IPS DF 6.9 (cell line): ENCODE measurements at regions not wholly inside any gene's neighbourhood (a gene's known extent, or its start where the extent isn't known, plus 50 kb on each side); places are given as distances from the start of the nearest gene placed in this dataset.
"Not testable (repeated sequence)": the region's sequence is repeated elsewhere in the genome, so short reads cannot be mapped to it uniquely, and the experiment has no call there.

Experiments
- DNase-seq: peaks from one replicate; pipeline ENCODE4 v3.0.0-alpha.2; 2013; ENCODE audit warnings: low read depth, low spot score
- H3K27ac ChIP-seq: one replicate; pipeline ENCODE4 v1.5.1; 2013; ENCODE audit warnings: low read length, control low read depth
- H3K27me3 ChIP-seq: 2 replicates; pipeline ENCODE4 v1.6.1; 2013; ENCODE audit warnings: mild to moderate bottlenecking, low read length; ENCODE audit not compliant: control insufficient read depth, insufficient read depth
- H3K36me3 ChIP-seq: 2 replicates; pipeline ENCODE4 v1.6.1; 2013; ENCODE audit warnings: low read length; ENCODE audit not compliant: control insufficient read depth, insufficient read depth
- H3K4me1 ChIP-seq: 2 replicates; pipeline ENCODE4 v1.6.1; 2013; ENCODE audit warnings: low read length; ENCODE audit not compliant: control insufficient read depth, insufficient read depth
- H3K4me3 ChIP-seq: 2 replicates; pipeline ENCODE4 v1.5.1; 2013; ENCODE audit warnings: mild to moderate bottlenecking, low read length
- H3K9me3 ChIP-seq: 2 replicates; pipeline ENCODE4 v1.6.1; 2013; ENCODE audit warnings: low read length, inconsistent platforms; ENCODE audit not compliant: control insufficient read depth, insufficient read depth
- WGBS: extraction: QIAGEN DNeasy Blood & Tissue Kit; methylation state at CpG from one replicate; pipeline ENCODE4 v1.1.7; 2013; ENCODE audit warnings: mixed read lengths, missing lambda C conversion rate; ENCODE audit not compliant: insufficient read length, insufficient coverage; 5-methylcytosine and 5-hydroxymethylcytosine counted together

DNA sequence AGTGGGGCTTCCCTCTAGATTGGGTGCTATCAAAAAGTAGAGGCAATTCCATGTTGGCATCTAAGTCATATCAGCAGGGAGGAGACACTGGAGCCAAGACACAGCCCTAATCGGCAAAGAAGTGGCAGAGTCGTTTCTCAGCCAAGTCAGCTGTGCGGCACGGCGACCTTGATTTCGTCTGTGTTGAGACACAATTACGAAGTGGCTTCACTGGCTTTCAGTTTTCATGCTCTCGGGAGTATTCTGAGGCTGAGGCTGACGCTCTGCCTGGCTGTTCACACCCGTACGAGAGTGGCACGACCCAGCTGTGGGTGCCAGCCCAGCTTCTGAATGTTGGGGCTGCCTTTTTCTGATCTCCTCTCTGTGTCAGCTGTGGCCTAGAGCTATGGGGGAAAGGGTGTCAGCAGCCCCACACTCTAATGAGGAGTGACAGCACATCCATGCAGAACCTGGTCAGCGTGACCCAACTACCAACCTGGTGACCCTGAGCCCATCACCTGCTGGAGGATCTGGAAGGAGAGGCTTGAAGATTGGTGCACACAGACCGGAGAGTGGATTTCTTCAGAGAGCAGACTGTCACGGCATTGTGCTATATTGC, 105.7 kb upstream of the TMEM45B start:
- no CpG with 5 or more reads among the region's 15 CpGs for WGBS
- H3K36me3 ChIP-seq: no peaks in the 10 kb centered on the region

DNA sequence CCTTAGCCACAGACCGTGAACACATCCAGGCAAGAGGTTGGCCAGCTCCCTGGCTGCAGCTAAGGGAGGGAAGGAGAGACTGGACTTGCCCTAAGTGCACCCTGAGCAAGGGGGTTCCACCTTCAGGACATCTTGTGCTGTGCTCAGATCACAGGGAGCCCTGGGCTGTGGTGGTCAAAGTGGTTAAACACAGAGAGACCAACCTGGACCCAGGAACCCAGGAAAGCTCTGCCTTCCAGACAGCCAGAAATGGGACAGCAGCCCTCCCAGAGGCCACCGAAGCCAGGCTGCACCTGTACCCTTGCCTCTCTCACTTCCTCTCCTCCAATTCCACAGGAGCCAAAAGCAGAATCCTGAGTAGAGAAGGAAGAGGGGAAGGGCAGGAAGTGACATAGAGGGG, 105.2 kb upstream of the TMEM45B start:
- no peak overlapping the region for H3K4me3 ChIP-seq
- H3K27ac ChIP-seq: no peak overlapping the region
- H3K4me1 ChIP-seq: no peaks in the 10 kb centered on the region
- no peaks in the 10 kb centered on the region for H3K27me3 ChIP-seq
- DNase-seq: no peak
- no peaks in the 10 kb centered on the region for H3K9me3 ChIP-seq
- no peaks in the 10 kb centered on the region for H3K36me3 ChIP-seq
- no CpG with 5 or more reads among the region's 2 CpGs for WGBS

More for the DNA sequence above, 105.7 kb upstream of the TMEM45B start:
- Histone ChIP-seq H3K4me3 (no peak overlapping the region), H3K4me1 (no peaks in the 10 kb centered on the region), H3K9me3 (no peaks in the 10 kb centered on the region), H3K27me3 (no peaks in the 10 kb centered on the region), H3K27ac (no peak overlapping the region)
- DNase-seq: no peak

DNA sequence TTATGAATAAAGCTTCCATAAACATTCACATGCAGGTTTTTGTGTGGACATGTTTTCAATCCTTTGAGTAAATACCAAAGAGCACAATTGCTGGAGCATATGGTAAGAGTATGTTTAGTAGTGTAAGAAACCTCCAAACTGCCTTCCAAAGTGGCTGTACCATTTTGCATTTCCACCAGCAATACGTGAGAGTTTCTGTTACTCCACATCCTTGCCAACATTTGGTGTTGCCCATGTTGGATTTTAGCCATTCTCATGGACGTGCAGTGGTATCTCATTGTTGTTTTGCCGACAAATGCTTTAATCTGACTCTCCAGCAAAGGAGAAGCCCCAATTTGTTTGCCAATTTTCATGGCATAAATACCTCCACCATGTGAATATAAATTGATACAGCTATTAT, 103.9 kb upstream of the TMEM45B start:
- no peak for DNase-seq
- Histone ChIP-seq H3K9me3 (no peaks in the 10 kb centered on the region), H3K4me3 (no peak overlapping the region), H3K4me1 (no peaks in the 10 kb centered on the region), H3K27ac (no peak overlapping the region), H3K27me3 (no peaks in the 10 kb centered on the region), H3K36me3 (no peaks in the 10 kb centered on the region)
- no CpG with 5 or more reads among the region's 3 CpGs for WGBS

DNA sequence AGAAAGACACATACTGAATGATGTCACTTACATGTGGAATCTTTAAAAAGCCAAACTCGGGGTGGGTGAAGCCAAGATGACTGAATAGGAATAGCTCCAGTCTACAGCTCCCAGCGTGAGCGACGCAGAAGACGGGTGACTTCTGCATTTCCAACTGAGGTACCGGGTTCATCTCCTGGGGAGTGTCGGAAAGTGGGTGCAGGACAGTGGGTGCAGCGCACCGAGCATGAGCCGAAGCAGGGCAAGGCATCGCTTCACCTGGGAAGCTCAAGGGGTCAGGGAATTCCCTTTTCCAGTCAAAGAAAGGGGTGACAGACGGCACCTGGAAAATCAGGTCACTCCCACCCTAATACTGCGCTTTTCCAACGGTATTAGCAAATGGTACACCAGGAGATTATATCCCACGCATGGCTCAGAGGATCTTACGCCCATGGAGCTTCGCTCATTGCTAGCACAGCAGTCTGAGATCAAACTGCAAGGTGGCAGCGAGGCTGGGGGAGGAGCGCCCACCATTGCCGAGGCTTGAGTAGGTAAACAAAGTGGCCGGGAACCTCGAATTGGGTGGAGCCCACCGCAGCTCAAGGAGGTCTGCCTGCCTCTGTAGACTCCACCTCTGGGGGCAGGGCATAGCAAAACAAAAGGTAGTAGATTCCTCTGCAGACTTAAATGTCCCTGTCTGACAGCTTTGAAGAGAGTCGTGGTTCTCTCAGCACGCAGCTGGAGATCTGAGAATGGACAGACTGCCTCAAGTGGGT, 103.0 kb upstream of the TMEM45B start:
- WGBS: no CpG with 5 or more reads among the region's 25 CpGs
- not testable (repeated sequence) for H3K36me3 ChIP-seq, DNase-seq, H3K27ac ChIP-seq, H3K4me3 ChIP-seq, H3K9me3 ChIP-seq, H3K4me1 ChIP-seq, H3K27me3 ChIP-seq

DNA sequence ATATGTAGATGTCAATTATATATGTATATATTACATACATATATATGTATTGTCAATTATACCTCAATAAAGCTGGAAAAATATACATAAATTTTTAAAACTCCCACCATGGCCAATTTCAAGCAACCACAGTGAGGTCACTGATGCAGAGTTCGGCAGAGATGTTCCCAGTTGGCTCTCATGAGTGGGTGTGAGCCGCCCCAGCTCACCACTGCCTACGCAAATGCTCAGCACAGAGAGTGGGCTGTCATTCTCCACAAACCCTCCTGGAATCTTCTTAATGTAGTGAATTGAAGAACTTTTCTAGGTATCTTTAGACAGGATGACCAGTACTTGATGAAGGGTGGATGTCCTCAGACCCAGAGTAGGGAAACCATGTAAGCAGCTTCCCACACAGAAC, 96.6 kb upstream of the TMEM45B start:
- no peaks in the 10 kb centered on the region for H3K27me3 ChIP-seq
- DNase-seq: no peak
- no peak overlapping the region for H3K4me3 ChIP-seq
- no peaks in the 10 kb centered on the region for H3K36me3 ChIP-seq
- no peaks in the 10 kb centered on the region for H3K9me3 ChIP-seq
- H3K27ac ChIP-seq: no peak overlapping the region
- no peaks in the 10 kb centered on the region for H3K4me1 ChIP-seq
- no CpG with 5 or more reads among the region's 3 CpGs for WGBS

DNA sequence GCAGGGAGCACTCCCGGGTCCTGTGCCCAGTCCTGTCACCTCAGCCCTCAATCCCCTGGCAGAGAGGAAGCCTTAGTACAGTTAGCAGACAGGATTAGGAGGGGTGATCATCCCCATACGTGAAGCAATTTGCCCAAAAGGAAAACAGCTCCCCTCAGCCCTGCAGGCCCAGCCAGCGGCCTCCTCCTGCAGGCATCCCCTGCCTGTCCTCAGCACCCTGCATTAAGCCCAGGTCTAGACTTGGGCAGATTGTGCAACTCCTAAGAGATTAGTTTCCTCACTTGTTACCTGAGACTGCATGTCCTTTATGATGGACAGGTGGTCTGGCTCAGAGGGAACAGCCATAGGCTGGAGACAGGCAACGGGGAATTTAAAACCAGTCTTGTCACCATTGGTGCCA, 95.5 kb upstream of the TMEM45B start:
- Histone ChIP-seq H3K9me3 (no peaks in the 10 kb centered on the region), H3K27ac (no peak overlapping the region), H3K4me3 (no peak overlapping the region), H3K36me3 (no peaks in the 10 kb centered on the region), H3K4me1 (no peaks in the 10 kb centered on the region), H3K27me3 (no peaks in the 10 kb centered on the region)
- no CpG with 5 or more reads among the region's 4 CpGs for WGBS
- DNase-seq: no peak

DNA sequence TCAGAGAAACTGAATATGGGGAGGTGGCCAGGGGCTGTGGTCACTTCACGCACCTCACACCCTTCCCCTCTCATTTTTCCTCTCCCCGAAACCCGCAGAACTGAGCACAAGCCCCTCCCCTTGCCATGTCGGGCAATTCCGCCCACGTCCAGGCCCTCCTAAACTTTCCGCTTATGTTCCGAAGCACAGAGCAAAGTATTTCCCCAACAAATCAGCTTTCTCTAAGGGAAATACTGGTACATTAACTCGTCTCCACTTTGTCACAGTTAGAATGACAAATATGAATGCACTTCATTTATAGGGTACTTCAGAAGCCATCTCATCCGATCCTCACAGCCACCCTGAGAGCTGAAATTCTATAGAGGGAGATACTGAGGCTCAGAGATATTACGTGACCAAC, 94.7 kb upstream of the TMEM45B start:
- no peak overlapping the region for H3K27ac ChIP-seq
- no peaks in the 10 kb centered on the region for H3K9me3 ChIP-seq
- H3K36me3 ChIP-seq: no peaks in the 10 kb centered on the region
- H3K27me3 ChIP-seq: no peaks in the 10 kb centered on the region
- no peak for DNase-seq
- no CpG with 5 or more reads among the region's 11 CpGs for WGBS
- no peak overlapping the region for H3K4me3 ChIP-seq
- no peaks in the 10 kb centered on the region for H3K4me1 ChIP-seq

DNA sequence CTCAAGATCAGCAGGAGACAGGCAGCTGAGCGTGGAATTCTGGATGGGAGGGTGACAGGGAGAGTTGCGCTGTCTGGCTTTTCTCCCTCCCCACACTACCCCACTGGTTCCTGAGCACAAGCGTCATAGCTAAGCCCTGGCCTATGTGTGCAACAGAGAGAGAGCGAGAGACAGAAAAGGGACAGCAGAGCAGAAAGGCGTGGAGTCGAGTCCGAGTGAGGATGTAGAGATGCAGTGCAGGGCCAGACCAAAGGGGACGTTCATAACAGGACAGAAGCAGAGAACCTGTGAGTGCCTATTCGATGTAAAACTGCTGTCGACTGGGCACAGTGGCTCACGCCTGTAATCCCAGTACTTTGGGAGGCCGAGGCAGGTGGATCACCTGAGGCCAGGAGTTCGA, 94.0 kb upstream of the TMEM45B start:
- no peak overlapping the region for H3K4me3 ChIP-seq
- H3K4me1 ChIP-seq: no peaks in the 10 kb centered on the region
- no CpG with 5 or more reads among the region's 13 CpGs for WGBS
- no peaks in the 10 kb centered on the region for H3K27me3 ChIP-seq
- H3K9me3 ChIP-seq: no peaks in the 10 kb centered on the region
- no peaks in the 10 kb centered on the region for H3K36me3 ChIP-seq
- no peak for DNase-seq
- H3K27ac ChIP-seq: no peak overlapping the region

DNA sequence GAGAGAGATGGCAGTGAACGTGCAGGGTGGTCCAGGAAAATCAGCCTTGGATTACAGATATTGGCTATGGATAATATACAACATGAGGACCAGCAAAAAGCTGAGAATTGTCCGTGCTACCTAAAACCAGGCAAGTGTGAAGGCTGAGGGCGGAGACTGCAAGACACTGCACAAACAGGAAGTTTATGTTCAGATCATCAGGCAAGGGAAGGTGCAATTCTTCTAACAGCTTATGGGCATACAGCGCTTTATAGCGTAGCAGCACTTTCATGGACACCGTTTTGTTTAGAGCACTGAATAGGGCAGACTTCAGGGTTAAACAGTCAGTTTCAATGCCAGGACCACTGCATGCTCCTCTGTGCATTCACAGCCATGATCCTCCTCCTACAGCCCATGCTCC, 93.1 kb upstream of the TMEM45B start:
- DNase-seq: no peak
- WGBS: no CpG with 5 or more reads among the region's 6 CpGs
- Histone ChIP-seq H3K4me1 (no peaks in the 10 kb centered on the region), H3K27ac (no peak overlapping the region), H3K36me3 (no peaks in the 10 kb centered on the region), H3K4me3 (no peak overlapping the region), H3K9me3 (no peaks in the 10 kb centered on the region), H3K27me3 (no peaks in the 10 kb centered on the region)

DNA sequence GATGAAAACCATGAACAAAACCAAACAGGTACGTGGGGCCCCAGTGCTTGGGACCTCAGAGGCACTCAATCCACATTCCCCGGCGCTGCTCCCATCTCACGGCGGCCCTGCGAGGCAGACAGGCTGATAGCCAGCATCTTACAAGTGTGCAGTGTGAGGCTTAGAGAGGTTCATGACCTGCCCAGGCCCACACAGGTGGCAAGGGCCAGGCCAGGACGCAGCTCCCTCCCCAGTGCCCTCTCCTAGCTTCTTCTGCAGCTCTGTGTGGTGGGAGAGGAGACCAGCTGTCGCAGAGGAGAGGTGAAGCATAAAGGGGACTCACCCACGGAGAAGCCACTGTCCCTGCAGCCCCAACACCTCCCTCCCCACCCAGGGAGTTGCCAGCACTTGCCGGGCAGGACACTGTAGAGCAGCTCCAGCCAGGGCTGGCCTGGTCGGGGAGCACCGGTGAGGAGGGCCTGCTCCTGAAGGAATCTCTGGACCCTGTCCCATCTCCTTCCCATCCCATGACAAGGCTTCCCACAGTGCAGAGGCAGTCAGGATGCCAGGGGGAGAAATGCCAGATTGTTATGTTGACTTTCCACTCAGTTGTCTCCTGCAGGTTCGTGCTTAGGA, 92.4 kb upstream of the TMEM45B start:
- no CpG with 5 or more reads among the region's 13 CpGs for WGBS
- no peaks in the 10 kb centered on the region for H3K4me1 ChIP-seq
- DNase-seq: no peak
- H3K4me3 ChIP-seq: no peak overlapping the region
- H3K9me3 ChIP-seq: no peaks in the 10 kb centered on the region
- H3K27me3 ChIP-seq: no peaks in the 10 kb centered on the region
- H3K36me3 ChIP-seq: no peaks in the 10 kb centered on the region
- H3K27ac ChIP-seq: no peak overlapping the region
